ENCODE measurements at regions not wholly inside any gene's neighbourhood (a gene's known extent, or its start where the extent isn't known, plus 50 kb on each side); places are given as distances from the start of the nearest gene placed in this dataset.

DNA sequence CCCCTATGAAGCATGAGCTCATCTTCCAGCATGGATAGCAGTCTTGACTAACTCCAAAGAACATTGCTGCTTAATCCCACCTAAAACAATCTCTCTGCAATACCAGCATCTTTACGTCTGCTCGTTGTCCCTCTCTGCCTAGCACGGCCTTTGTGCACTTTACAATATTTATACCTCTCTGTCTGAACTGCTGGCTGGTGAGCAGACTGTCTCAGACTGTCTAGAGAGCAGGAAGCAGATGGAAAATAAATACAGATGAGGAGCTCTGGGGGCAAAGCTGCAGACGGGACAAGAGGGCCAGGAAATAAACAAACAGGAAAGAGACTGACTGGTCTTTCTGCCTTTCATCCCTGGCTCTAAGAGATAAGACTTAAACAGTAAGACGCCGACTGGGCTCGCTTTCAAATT lies 224.8 kb downstream of the ENC1 start:
- no peak overlapping the region for H3K4me2 ChIP-seq (ENCODE audit: low read length)
- intact Hi-C loops (cut with micrococcal nuclease): no loop called here
- H4K20me1 ChIP-seq (ENCODE audit: insufficient read depth): no peaks in the 10 kb centered on the region
- H3K9ac ChIP-seq (ENCODE audit: low read length): no peak overlapping the region
- no TSS peak for BruUV-seq (replicated peaks)
- H3K4me1 ChIP-seq (ENCODE audit: control insufficient read depth in 1 of 2, insufficient read depth in 2 of 2, low read length in 2 of 2): peaks cover 0 to 4% of the 10 kb centered on the region in 2 experiments; a peak in 3 of 4 replicates
- CTCF ChIA-PET: no interaction called here
- no peak overlapping the region for H3K4me3 ChIP-seq (replicated peaks in 1 of 2; ENCODE audit: low read depth in 1 of 2, low read length in 2 of 2)
- no peaks in the 10 kb centered on the region for H3K79me2 ChIP-seq (ENCODE audit: insufficient read depth, low read length)
- H3K36me3 ChIP-seq (ENCODE audit: control insufficient read depth in 1 of 2, insufficient read depth in 2 of 2, low read length in 2 of 2): no peaks in the 10 kb centered on the region
- DNase-seq (ENCODE audit: low read depth, low spot score) (no peak), ATAC-seq (no peak)
- no peak overlapping the region for H2AFZ ChIP-seq (ENCODE audit: low read depth, low read length, poor library complexity, severe bottlenecking)
- H3K9me3 ChIP-seq (ENCODE audit: control insufficient read depth in 1 of 2, insufficient read depth in 1 of 2, low read depth in 1 of 2, low read length in 2 of 2): no peaks in the 10 kb centered on the region
- no peaks in the 10 kb centered on the region for H3K9me2 ChIP-seq (ENCODE audit: insufficient read depth)
- H3K27me3 ChIP-seq (ENCODE audit: insufficient read depth, low read length): no peaks in the 10 kb centered on the region
- RAD21 ChIA-PET (ENCODE audit: low non-redundant PET in 1 of 2, low total read pairs in 2 of 2, uncharacterized antibody in 2 of 2, unreplicated experiment in 2 of 2): no interaction called here
- POLR2A ChIA-PET: no interaction called here
- no peak overlapping the region for H3K27ac ChIP-seq (ENCODE audit: low read depth, low read length)
- no peak for TF ChIP-seq CBX3 (IDR thresholded peaks at IDR 0.05; ENCODE audit: low read depth)
- TF ChIP-seq EGR1 (IDR thresholded peaks at IDR 0.05; ENCODE audit: low read depth): no peak
- TF ChIP-seq, protein P1, sequence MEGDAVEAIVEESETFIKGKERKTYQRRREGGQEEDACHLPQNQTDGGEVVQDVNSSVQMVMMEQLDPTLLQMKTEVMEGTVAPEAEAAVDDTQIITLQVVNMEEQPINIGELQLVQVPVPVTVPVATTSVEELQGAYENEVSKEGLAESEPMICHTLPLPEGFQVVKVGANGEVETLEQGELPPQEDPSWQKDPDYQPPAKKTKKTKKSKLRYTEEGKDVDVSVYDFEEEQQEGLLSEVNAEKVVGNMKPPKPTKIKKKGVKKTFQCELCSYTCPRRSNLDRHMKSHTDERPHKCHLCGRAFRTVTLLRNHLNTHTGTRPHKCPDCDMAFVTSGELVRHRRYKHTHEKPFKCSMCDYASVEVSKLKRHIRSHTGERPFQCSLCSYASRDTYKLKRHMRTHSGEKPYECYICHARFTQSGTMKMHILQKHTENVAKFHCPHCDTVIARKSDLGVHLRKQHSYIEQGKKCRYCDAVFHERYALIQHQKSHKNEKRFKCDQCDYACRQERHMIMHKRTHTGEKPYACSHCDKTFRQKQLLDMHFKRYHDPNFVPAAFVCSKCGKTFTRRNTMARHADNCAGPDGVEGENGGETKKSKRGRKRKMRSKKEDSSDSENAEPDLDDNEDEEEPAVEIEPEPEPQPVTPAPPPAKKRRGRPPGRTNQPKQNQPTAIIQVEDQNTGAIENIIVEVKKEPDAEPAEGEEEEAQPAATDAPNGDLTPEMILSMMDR (IDR thresholded peaks at IDR 0.05 in 2 of 3, conservative IDR thresholded peaks at IDR 0.05 in 1 of 3; ENCODE audit: borderline replicate concordance in 1 of 3, insufficient read depth in 1 of 3, low read depth in 2 of 3, low read length in 2 of 3): no peak
- no peak for TF ChIP-seq EZH2phosphoT487 (IDR thresholded peaks at IDR 0.05; ENCODE audit: borderline replicate concordance)
- TF ChIP-seq ELF1 (IDR thresholded peaks at IDR 0.05; ENCODE audit: borderline replicate concordance, low read depth): no peak
- no peak for TF ChIP-seq POLR2A (IDR thresholded peaks at IDR 0.05; ENCODE audit: borderline replicate concordance, extremely low read depth, insufficient read depth, insufficient read length)
- no peak for TF ChIP-seq FOSL1 (IDR thresholded peaks at IDR 0.05; ENCODE audit: low read depth)
- no peak for TF ChIP-seq RAD21 (IDR thresholded peaks at IDR 0.05; ENCODE audit: low read depth)
- TF ChIP-seq ZFX (IDR thresholded peaks at IDR 0.05): no peak
- no peak for TF ChIP-seq YY1 (IDR thresholded peaks at IDR 0.05; ENCODE audit: extremely low read depth, insufficient replicate concordance, low read depth, low read length)
- TF ChIP-seq TCF7L2 (IDR thresholded peaks at IDR 0.05; ENCODE audit: borderline replicate concordance, extremely low read depth, insufficient read depth, insufficient read length): no peak
- no peak for TF ChIP-seq EZH2 (IDR thresholded peaks at IDR 0.05)
- TF ChIP-seq SP1 (IDR thresholded peaks at IDR 0.05; ENCODE audit: low read depth): no peak
- TF ChIP-seq POLR2AphosphoS5 (IDR thresholded peaks at IDR 0.05; ENCODE audit: low read depth, low read length): no peak
- TF ChIP-seq CEBPB (IDR thresholded peaks at IDR 0.05; ENCODE audit: low read depth): no peak
- TF ChIP-seq, protein P2, sequence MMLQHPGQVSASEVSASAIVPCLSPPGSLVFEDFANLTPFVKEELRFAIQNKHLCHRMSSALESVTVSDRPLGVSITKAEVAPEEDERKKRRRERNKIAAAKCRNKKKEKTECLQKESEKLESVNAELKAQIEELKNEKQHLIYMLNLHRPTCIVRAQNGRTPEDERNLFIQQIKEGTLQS (IDR thresholded peaks at IDR 0.05): no peak
- TF ChIP-seq, protein P3, sequence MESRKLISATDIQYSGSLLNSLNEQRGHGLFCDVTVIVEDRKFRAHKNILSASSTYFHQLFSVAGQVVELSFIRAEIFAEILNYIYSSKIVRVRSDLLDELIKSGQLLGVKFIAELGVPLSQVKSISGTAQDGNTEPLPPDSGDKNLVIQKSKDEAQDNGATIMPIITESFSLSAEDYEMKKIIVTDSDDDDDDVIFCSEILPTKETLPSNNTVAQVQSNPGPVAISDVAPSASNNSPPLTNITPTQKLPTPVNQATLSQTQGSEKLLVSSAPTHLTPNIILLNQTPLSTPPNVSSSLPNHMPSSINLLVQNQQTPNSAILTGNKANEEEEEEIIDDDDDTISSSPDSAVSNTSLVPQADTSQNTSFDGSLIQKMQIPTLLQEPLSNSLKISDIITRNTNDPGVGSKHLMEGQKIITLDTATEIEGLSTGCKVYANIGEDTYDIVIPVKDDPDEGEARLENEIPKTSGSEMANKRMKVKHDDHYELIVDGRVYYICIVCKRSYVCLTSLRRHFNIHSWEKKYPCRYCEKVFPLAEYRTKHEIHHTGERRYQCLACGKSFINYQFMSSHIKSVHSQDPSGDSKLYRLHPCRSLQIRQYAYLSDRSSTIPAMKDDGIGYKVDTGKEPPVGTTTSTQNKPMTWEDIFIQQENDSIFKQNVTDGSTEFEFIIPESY (IDR thresholded peaks at IDR 0.05; ENCODE audit: extremely low read depth, insufficient replicate concordance, low read length): no peak
- TF ChIP-seq, protein P4, sequence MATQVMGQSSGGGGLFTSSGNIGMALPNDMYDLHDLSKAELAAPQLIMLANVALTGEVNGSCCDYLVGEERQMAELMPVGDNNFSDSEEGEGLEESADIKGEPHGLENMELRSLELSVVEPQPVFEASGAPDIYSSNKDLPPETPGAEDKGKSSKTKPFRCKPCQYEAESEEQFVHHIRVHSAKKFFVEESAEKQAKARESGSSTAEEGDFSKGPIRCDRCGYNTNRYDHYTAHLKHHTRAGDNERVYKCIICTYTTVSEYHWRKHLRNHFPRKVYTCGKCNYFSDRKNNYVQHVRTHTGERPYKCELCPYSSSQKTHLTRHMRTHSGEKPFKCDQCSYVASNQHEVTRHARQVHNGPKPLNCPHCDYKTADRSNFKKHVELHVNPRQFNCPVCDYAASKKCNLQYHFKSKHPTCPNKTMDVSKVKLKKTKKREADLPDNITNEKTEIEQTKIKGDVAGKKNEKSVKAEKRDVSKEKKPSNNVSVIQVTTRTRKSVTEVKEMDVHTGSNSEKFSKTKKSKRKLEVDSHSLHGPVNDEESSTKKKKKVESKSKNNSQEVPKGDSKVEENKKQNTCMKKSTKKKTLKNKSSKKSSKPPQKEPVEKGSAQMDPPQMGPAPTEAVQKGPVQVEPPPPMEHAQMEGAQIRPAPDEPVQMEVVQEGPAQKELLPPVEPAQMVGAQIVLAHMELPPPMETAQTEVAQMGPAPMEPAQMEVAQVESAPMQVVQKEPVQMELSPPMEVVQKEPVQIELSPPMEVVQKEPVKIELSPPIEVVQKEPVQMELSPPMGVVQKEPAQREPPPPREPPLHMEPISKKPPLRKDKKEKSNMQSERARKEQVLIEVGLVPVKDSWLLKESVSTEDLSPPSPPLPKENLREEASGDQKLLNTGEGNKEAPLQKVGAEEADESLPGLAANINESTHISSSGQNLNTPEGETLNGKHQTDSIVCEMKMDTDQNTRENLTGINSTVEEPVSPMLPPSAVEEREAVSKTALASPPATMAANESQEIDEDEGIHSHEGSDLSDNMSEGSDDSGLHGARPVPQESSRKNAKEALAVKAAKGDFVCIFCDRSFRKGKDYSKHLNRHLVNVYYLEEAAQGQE (IDR thresholded peaks at IDR 0.05; ENCODE audit: low read depth): no peak
- TF ChIP-seq SIN3A (IDR thresholded peaks at IDR 0.05; ENCODE audit: low read depth): no peak
- no peak for TF ChIP-seq MAX (IDR thresholded peaks at IDR 0.05)
